Thymus (tissue), 11 donors: ENCODE measurements at regions not wholly inside any gene's neighbourhood (a gene's known extent, or its start where the extent isn't known, plus 50 kb on each side); places are given as distances from the start of the nearest gene placed in this dataset.

Source experiments
- DNase-seq, 9 donors: peaks; one replicate each; pipeline ENCODE4 v3.0.0-alpha.2; 2013; ENCODE audit warnings: low spot score in 9 of 9, low read depth in 6 of 9, missing footprints in 1 of 9
- H3K27ac ChIP-seq, 2 donors: one replicate each; pipeline ENCODE4 v1.5.1; 2013; ENCODE audit warnings: control low read depth in 1 of 2, low read depth in 1 of 2, low read length in 1 of 2, mild to moderate bottlenecking in 1 of 2, moderate library complexity in 1 of 2
- H3K27me3 ChIP-seq, 2 donors: one replicate each; pipeline ENCODE4 v1.5.1; 2013; ENCODE audit warnings: low read length in 1 of 2; ENCODE audit not compliant: control insufficient read depth in 2 of 2, insufficient read depth in 1 of 2
- H3K36me3 ChIP-seq, 2 donors: one replicate each; pipeline ENCODE4 v1.5.1; 2013; ENCODE audit warnings: low read length in 1 of 2, mild to moderate bottlenecking in 1 of 2, moderate library complexity in 1 of 2; ENCODE audit not compliant: control insufficient read depth in 2 of 2, insufficient read depth in 2 of 2
- H3K4me1 ChIP-seq, 2 donors: one replicate each; pipeline ENCODE4 v1.5.1; 2013; ENCODE audit warnings: low read length in 2 of 2; ENCODE audit not compliant: control insufficient read depth in 2 of 2, insufficient read depth in 2 of 2
- H3K4me3 ChIP-seq, 2 donors: one replicate each; pipeline ENCODE4 v1.5.1; 2013; ENCODE audit warnings: low read length in 2 of 2, control low read depth in 1 of 2, mild to moderate bottlenecking in 1 of 2
- H3K9me3 ChIP-seq, 2 donors: one replicate each; pipeline ENCODE4 v1.5.1; 2013; ENCODE audit warnings: low read length in 1 of 2, mild to moderate bottlenecking in 1 of 2; ENCODE audit not compliant: control insufficient read depth in 2 of 2, insufficient read depth in 1 of 2
- WGBS: extraction: QIAGEN DNeasy Blood & Tissue Kit; methylation state at CpG from one replicate; pipeline ENCODE4 v1.1.7; 2013; 5-methylcytosine and 5-hydroxymethylcytosine counted together
- donor health status: healthy.

GRCh38 chrX:38856670-38857265 lies 55.5 kb downstream of the MID1IP1 start:
- Histone ChIP-seq H3K36me3 (no peaks in the 10 kb centered on the region), H3K27ac (no peak overlapping the region), H3K4me1 (peaks cover 0 to 5% of the 10 kb centered on the region in 2 donors), H3K4me3 (no peak overlapping the region), H3K27me3 (no peaks in the 10 kb centered on the region), H3K9me3 (no peaks in the 10 kb centered on the region)
- WGBS = 98% methylated on average over 4 of the region's 4 CpGs
- DNase-seq = no peak

- WGBS = 97% methylated on average over 5 of the region's 5 CpGs
- Histone ChIP-seq H3K36me3 (no peaks in the 10 kb centered on the region), H3K4me1 (peaks cover 0 to 5% of the 10 kb centered on the region in 2 donors), H3K27ac (no peak overlapping the region), H3K9me3 (no peaks in the 10 kb centered on the region), H3K4me3 (no peak overlapping the region), H3K27me3 (no peaks in the 10 kb centered on the region)
- no peak for DNase-seq
These were observed 56.7 kb downstream of the MID1IP1 start for GRCh38 chrX:38857736-38858523.

GRCh38 chrX:38859602-38860001 lies 58.3 kb downstream of the MID1IP1 start:
- Histone ChIP-seq H3K4me1 (peaks cover 0 to 5% of the 10 kb centered on the region in 2 donors), H3K27ac (no peak overlapping the region), H3K36me3 (no peaks in the 10 kb centered on the region), H3K9me3 (no peaks in the 10 kb centered on the region), H3K27me3 (no peaks in the 10 kb centered on the region), H3K4me3 (no peak overlapping the region)
- no peak for DNase-seq

GRCh38 chrX:38860106-38861013 lies 59.1 kb downstream of the MID1IP1 start:
- peaks cover 0 to 5% of the 10 kb centered on the region in 2 donors for H3K4me1 ChIP-seq
- 92% methylated on average over 4 of the region's 4 CpGs for WGBS
- no peaks in the 10 kb centered on the region for H3K27me3 ChIP-seq
- H3K27ac ChIP-seq = no peak overlapping the region
- no peak overlapping the region for H3K4me3 ChIP-seq
- DNase-seq = no peak
- no peaks in the 10 kb centered on the region for H3K36me3 ChIP-seq
- H3K9me3 ChIP-seq = no peaks in the 10 kb centered on the region

- DNase-seq = no peak
- WGBS = 97% methylated on average over 2 of the region's 2 CpGs
- no peaks in the 10 kb centered on the region for H3K9me3 ChIP-seq
These were observed 60.2 kb downstream of the MID1IP1 start for GRCh38 chrX:38861489-38861888.

GRCh38 chrX:38862100-38862499 lies 60.8 kb downstream of the MID1IP1 start:
- no peak for DNase-seq
- Histone ChIP-seq H3K4me3 (no peak overlapping the region), H3K9me3 (no peaks in the 10 kb centered on the region), H3K27ac (no peak overlapping the region), H3K4me1 (peaks cover 0 to 5% of the 10 kb centered on the region in 2 donors), H3K36me3 (no peaks in the 10 kb centered on the region), H3K27me3 (no peaks in the 10 kb centered on the region)
- 97% methylated on average over 3 of the region's 3 CpGs for WGBS

More at GRCh38 chrX:38861489-38861888, 60.2 kb downstream of the MID1IP1 start:
- Histone ChIP-seq H3K4me3 (no peak overlapping the region), H3K27ac (no peak overlapping the region), H3K27me3 (no peaks in the 10 kb centered on the region), H3K4me1 (peaks cover 0 to 5% of the 10 kb centered on the region in 2 donors), H3K36me3 (no peaks in the 10 kb centered on the region)

- no peak overlapping the region for H3K4me3 ChIP-seq
- H3K36me3 ChIP-seq = no peaks in the 10 kb centered on the region
- peaks cover 0 to 11% of the 10 kb centered on the region in 2 donors for H3K4me1 ChIP-seq
- no peaks in the 10 kb centered on the region for H3K27me3 ChIP-seq
- no peaks in the 10 kb centered on the region for H3K9me3 ChIP-seq
- H3K27ac ChIP-seq = no peak overlapping the region
- DNase-seq = no peak
- WGBS = 93% methylated on average over 1 of the region's 1 CpG
These were observed 62.9 kb downstream of the MID1IP1 start for GRCh38 chrX:38864165-38864564.

GRCh38 chrX:38868321-38868720 lies 67.1 kb downstream of the MID1IP1 start:
- Histone ChIP-seq H3K4me1 (peaks cover 0 to 11% of the 10 kb centered on the region in 2 donors), H3K4me3 (no peak overlapping the region), H3K27ac (no peak overlapping the region), H3K27me3 (no peaks in the 10 kb centered on the region), H3K9me3 (no peaks in the 10 kb centered on the region), H3K36me3 (no peaks in the 10 kb centered on the region)
- 80% methylated on average over 6 of the region's 6 CpGs for WGBS
- no peak for DNase-seq

- Histone ChIP-seq H3K36me3 (no peaks in the 10 kb centered on the region), H3K27ac (no peak overlapping the region), H3K4me1 (peaks cover 0 to 11% of the 10 kb centered on the region in 2 donors), H3K9me3 (no peaks in the 10 kb centered on the region), H3K4me3 (no peak overlapping the region), H3K27me3 (no peaks in the 10 kb centered on the region)
- WGBS = 95% methylated on average over 3 of the region's 3 CpGs
- no peak for DNase-seq
These were observed 67.7 kb downstream of the MID1IP1 start for GRCh38 chrX:38868941-38869401.
